ENCODE measurements at regions not wholly inside any gene's neighbourhood (a gene's known extent, or its start where the extent isn't known, plus 50 kb on each side); places are given as distances from the start of the nearest gene placed in this dataset.

DNA sequence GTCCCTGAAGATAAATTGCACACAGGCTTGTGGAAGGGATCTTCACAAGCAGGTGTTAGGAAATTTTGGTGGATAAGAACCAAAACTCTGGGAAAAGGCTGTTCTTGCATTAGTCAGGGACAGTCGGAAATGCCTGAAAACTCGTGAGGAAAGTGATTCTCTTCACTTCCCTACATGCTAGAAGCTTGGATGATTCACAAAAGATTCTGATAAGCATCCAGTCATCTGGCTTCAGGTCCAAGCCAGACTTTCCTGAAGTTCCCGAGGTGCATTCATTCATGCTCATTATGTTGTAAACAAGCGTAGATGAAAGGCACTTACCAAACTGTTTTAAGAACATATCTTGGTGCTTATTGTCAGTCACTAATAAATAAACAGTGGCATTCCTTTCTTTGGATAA, 1028.7 kb downstream of the NTRK3 start:
- DNase-seq (ENCODE audit: low read depth) (no peak), FAIRE-seq (no peak)
- no peaks in the 10 kb centered on the region for H3K27me3 ChIP-seq (ENCODE audit: control insufficient read depth, insufficient read depth, low read length)
- no peaks in the 10 kb centered on the region for H3K36me3 ChIP-seq (ENCODE audit: control insufficient read depth, insufficient read depth, low read length)
- TF ChIP-seq, protein P1, sequence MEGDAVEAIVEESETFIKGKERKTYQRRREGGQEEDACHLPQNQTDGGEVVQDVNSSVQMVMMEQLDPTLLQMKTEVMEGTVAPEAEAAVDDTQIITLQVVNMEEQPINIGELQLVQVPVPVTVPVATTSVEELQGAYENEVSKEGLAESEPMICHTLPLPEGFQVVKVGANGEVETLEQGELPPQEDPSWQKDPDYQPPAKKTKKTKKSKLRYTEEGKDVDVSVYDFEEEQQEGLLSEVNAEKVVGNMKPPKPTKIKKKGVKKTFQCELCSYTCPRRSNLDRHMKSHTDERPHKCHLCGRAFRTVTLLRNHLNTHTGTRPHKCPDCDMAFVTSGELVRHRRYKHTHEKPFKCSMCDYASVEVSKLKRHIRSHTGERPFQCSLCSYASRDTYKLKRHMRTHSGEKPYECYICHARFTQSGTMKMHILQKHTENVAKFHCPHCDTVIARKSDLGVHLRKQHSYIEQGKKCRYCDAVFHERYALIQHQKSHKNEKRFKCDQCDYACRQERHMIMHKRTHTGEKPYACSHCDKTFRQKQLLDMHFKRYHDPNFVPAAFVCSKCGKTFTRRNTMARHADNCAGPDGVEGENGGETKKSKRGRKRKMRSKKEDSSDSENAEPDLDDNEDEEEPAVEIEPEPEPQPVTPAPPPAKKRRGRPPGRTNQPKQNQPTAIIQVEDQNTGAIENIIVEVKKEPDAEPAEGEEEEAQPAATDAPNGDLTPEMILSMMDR (IDR thresholded peaks at IDR 0.05; ENCODE audit: insufficient read depth, low read length, severe bottlenecking) = no peak
- no peak overlapping the region for H3K4me3 ChIP-seq (ENCODE audit: low read depth, low read length)

DNA sequence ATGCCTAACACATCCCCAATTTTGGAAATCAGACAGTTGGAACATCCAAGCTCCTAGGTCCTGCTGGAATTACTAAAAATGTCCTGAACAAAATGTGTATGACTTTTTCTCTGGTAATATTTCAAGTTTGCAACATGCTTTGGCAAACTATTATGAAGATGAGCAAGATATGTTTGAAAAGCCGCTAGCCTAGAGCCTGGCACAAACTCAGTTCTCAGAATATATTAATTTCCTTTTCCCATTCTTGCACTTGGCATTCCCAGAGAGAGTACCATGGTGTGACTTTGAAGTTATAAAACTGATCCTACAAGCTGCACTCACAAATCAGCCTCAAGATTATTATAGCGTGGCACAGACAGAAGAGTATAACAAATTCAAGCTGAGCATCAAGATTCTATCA, 1031.1 kb downstream of the NTRK3 start:
- Histone ChIP-seq H3K4me3 (ENCODE audit: low read depth, low read length) (no peak overlapping the region), H3K27me3 (ENCODE audit: control insufficient read depth, insufficient read depth, low read length) (no peaks in the 10 kb centered on the region), H3K36me3 (ENCODE audit: control insufficient read depth, insufficient read depth, low read length) (no peaks in the 10 kb centered on the region)
- TF ChIP-seq, protein P1 (IDR thresholded peaks at IDR 0.05; ENCODE audit: insufficient read depth, low read length, severe bottlenecking) = no peak
- DNase-seq (ENCODE audit: low read depth) (no peak), FAIRE-seq (no peak)

DNA sequence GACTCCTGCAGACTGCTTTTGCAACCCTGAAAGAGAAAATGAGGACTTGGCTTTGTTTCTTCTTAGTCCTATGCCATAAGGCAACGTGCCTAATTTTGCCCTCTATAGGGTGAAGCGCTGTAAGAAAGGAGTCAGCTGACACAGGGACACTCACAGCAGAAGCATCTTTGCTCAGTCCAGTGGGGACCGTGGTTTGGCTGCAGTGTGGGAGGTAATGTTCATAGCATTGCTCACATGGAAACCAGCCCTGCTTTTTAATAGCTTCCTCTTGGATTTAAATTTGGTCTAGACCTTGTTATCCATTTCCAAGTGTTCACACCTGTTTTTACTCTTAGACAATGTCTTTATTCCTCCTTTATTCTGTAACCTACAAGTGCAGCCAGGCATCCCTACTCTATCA, 1032.1 kb downstream of the NTRK3 start:
- FAIRE-seq (no peak), DNase-seq (ENCODE audit: low read depth) (no peak)
- TF ChIP-seq, protein P1 (IDR thresholded peaks at IDR 0.05; ENCODE audit: insufficient read depth, low read length, severe bottlenecking) = no peak
- H3K27me3 ChIP-seq (ENCODE audit: control insufficient read depth, insufficient read depth, low read length) = no peaks in the 10 kb centered on the region
- H3K4me3 ChIP-seq (ENCODE audit: low read depth, low read length) = no peak overlapping the region
- no peaks in the 10 kb centered on the region for H3K36me3 ChIP-seq (ENCODE audit: control insufficient read depth, insufficient read depth, low read length)

DNA sequence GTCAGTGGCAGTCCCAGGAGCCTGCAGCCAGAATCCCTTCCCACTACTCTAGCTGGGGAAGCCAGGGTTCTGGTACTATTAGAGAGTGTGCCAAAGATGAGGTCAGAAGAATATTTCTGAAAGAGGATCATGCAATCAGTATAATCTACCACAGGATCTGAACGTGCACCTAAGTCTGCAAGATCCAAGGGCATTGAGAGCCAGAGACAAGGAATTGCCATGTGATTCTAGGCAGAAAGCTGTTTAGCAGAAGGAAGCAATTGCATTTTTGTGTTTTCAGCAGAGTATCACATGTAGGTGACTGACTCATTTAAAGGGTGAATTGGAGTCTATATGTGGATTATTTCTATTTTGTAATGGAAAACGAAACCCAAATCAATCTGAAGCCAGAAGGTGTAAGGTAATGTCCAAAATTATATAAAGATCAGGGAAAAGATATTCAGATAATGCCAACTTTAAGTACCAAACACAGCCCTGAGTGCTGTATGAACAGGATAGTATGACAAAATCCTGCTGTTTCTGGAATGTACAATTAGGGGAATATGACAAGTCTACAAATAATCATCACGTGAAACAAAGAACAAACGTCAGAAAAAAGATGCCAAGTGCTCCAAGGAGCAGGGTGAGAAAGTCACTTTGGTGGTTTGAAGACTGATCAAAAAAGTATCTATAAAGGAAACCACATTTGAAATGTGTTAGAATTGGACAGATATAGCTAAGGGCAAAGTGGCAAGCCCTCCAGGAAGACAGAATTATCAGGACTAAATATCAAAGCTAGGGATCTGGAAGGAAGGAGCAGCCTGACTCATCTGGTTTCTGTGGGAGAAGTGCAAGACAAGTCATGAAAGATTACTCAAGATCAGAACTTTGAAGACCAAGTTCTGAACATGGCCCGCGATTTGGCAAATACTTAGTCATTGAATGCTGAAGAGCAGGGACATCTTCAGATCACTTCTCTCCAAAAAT, 1036.6 kb downstream of the NTRK3 start:
- peak; percentile 34 for DNase-seq (ENCODE audit: low read depth)

DNA sequence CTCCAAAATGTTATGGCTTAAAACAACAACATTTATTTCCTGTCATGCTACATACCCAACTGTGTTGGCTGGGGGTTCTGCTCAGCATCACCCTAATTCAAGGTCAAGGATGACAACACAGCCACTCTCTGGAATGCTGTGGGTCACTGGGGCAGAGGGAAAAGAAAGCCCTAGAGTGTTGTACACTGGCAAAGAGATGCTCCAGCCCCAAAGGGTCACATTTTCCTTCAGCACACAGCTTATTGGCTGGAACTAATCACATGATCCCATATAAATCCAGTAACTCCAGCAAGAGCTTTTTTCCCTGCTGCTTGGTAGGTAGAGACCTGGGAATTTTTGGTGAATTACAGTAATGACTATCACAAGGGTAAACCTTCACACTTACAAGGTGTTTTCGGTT, 1041.4 kb downstream of the NTRK3 start:
- Histone ChIP-seq H3K27me3 (ENCODE audit: control insufficient read depth, insufficient read depth, low read length) (no peaks in the 10 kb centered on the region), H3K36me3 (ENCODE audit: control insufficient read depth, insufficient read depth, low read length) (no peaks in the 10 kb centered on the region), H3K4me3 (ENCODE audit: low read depth, low read length) (no peak overlapping the region)
- DNase-seq (ENCODE audit: low read depth) = no peak
- peak; percentile 47 for FAIRE-seq
- TF ChIP-seq, protein P1 (IDR thresholded peaks at IDR 0.05; ENCODE audit: insufficient read depth, low read length, severe bottlenecking) = no peak

More for the DNA sequence above, 1036.6 kb downstream of the NTRK3 start:
- TF ChIP-seq, protein P1 (IDR thresholded peaks at IDR 0.05; ENCODE audit: insufficient read depth, low read length, severe bottlenecking) = no peak
- no peak for FAIRE-seq
- Histone ChIP-seq H3K4me3 (ENCODE audit: low read depth, low read length) (no peak overlapping the region), H3K27me3 (ENCODE audit: control insufficient read depth, insufficient read depth, low read length) (no peaks in the 10 kb centered on the region), H3K36me3 (ENCODE audit: control insufficient read depth, insufficient read depth, low read length) (no peaks in the 10 kb centered on the region)

All from bronchial epithelial cell (primary cell).